DND-41 (cell line): ENCODE measurements at regions not wholly inside any gene's neighbourhood (a gene's known extent, or its start where the extent isn't known, plus 50 kb on each side); places are given as distances from the start of the nearest gene placed in this dataset.
A peak's percentile ranks its signal among the peaks of the same experiment; 100 is the strongest.
"Not testable (repeated sequence)": the region's sequence is repeated elsewhere in the genome, so short reads cannot be mapped to it uniquely, and the experiment has no call there.

Source experiments
- ATAC-seq: fragments of 200-7000 bp; cut with Tn5 transposase; 3 replicates; pipeline ENCODE4 v1.9.1; 2021; ENCODE audit warnings: low read depth; ENCODE audit not compliant: insufficient read depth
- DNase-seq: peaks from one replicate; pipeline ENCODE4 v3.0.0-alpha.2; 2020
- H2AFZ ChIP-seq: 2 replicates; pipeline ENCODE4 v1.6.0; 2012; ENCODE audit warnings: low read depth, low read length
- H3K27ac ChIP-seq: 2 replicates; pipeline ENCODE4 v1.5.1; 2012; ENCODE audit warnings: low read length, inconsistent platforms
- H3K27me3 ChIP-seq: fragments of 200-600 bp; sonication (generic); 2 replicates; pipeline ENCODE4 v1.6.0; 2012; ENCODE audit warnings: low read length, mild to moderate bottlenecking, inconsistent platforms; ENCODE audit not compliant: insufficient read depth, poor library complexity
- H3K36me3 ChIP-seq: 2 replicates; pipeline ENCODE4 v1.5.1; 2012; ENCODE audit warnings: low read length, inconsistent platforms; ENCODE audit not compliant: insufficient read depth
- H3K4me1 ChIP-seq: 2 replicates; pipeline ENCODE4 v1.5.1; 2012; ENCODE audit warnings: mild to moderate bottlenecking, low read length; ENCODE audit not compliant: insufficient read depth
- H3K4me2 ChIP-seq: 2 replicates; pipeline ENCODE4 v1.6.0; 2012; ENCODE audit warnings: mild to moderate bottlenecking, moderate library complexity, low read length, inconsistent platforms; ENCODE audit not compliant: insufficient read depth
- H3K4me3 ChIP-seq, 2 experiments: fragments of 200-600 bp in 1 of 2; shearing (Covaris generic) in 1 of 2; 2 replicates each; pipeline ENCODE4 v1.5.1; 2012 to 2016; ENCODE audit warnings: inconsistent platforms in 2 of 2, low read length in 2 of 2, mild to moderate bottlenecking in 2 of 2, low read depth in 1 of 2, moderate library complexity in 1 of 2
- H3K79me2 ChIP-seq: 2 replicates; pipeline ENCODE4 v1.6.0; 2012; ENCODE audit warnings: low read length, inconsistent platforms; ENCODE audit not compliant: insufficient read depth
- H3K9ac ChIP-seq: 2 replicates; pipeline ENCODE4 v1.6.0; 2012; ENCODE audit warnings: low read depth, mild to moderate bottlenecking, inconsistent platforms, low read length, moderate library complexity
- H3K9me3 ChIP-seq: 2 replicates; pipeline ENCODE4 v1.5.1; 2012; ENCODE audit warnings: low read length, moderate library complexity, mild to moderate bottlenecking, inconsistent platforms; ENCODE audit not compliant: insufficient read depth, severe bottlenecking
- H4K20me1 ChIP-seq: 2 replicates; pipeline ENCODE4 v1.6.0; 2012; ENCODE audit warnings: low read length; ENCODE audit not compliant: insufficient read depth
- EZH2 ChIP-seq: IDR thresholded peaks from 3 replicates; pipeline ENCODE4 v1.6.1; 2012; ENCODE audit warnings: borderline replicate concordance, low read depth, mild to moderate bottlenecking, moderate library complexity, low read length, inconsistent platforms; ENCODE audit not compliant: severe bottlenecking
- TF ChIP-seq, protein P1 (sequence below): IDR thresholded peaks from 2 replicates; pipeline ENCODE4 v1.5.1; 2012; ENCODE audit warnings: borderline replicate concordance, low read length, moderate library complexity, mild to moderate bottlenecking; ENCODE audit not compliant: poor library complexity, severe bottlenecking; ENCODE audit errors: extremely low read depth

GRCh38 chr9:90226839-90227338 lies 415.7 kb downstream of the DIRAS2 start:
- not testable (repeated sequence) for H3K36me3 ChIP-seq, H3K27ac ChIP-seq, H3K27me3 ChIP-seq, H3K4me2 ChIP-seq, H3K4me1 ChIP-seq, ATAC-seq, H4K20me1 ChIP-seq, H3K9me3 ChIP-seq, H3K4me3 ChIP-seq, H3K79me2 ChIP-seq, H2AFZ ChIP-seq, H3K9ac ChIP-seq
- peak; percentile 45 for DNase-seq
- TF ChIP-seq, protein P1, sequence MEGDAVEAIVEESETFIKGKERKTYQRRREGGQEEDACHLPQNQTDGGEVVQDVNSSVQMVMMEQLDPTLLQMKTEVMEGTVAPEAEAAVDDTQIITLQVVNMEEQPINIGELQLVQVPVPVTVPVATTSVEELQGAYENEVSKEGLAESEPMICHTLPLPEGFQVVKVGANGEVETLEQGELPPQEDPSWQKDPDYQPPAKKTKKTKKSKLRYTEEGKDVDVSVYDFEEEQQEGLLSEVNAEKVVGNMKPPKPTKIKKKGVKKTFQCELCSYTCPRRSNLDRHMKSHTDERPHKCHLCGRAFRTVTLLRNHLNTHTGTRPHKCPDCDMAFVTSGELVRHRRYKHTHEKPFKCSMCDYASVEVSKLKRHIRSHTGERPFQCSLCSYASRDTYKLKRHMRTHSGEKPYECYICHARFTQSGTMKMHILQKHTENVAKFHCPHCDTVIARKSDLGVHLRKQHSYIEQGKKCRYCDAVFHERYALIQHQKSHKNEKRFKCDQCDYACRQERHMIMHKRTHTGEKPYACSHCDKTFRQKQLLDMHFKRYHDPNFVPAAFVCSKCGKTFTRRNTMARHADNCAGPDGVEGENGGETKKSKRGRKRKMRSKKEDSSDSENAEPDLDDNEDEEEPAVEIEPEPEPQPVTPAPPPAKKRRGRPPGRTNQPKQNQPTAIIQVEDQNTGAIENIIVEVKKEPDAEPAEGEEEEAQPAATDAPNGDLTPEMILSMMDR = peak; percentile 50

DNA sequence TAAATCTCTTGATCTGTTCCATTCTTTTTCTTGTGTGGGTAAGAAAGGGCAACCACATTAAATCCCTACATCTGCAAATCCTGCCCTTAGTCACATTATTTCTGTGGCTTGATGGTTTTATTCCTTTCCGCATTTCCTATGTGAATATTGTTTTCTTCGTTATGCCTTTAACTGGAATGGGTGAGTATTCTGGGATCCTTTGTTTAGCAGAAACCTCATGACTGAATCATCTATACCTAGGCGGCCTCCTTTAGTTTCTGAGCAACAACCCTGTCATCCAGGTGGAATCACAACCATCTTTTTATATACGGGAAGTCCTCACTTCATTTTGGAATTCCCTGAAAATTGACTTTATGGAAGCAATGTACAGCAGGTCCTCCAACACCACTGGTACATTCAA lies 409.5 kb downstream of the DIRAS2 start:
- H3K9me3 ChIP-seq, DNase-seq, H4K20me1 ChIP-seq, H2AFZ ChIP-seq, H3K4me2 ChIP-seq, ATAC-seq, H3K36me3 ChIP-seq, H3K4me3 ChIP-seq, H3K9ac ChIP-seq, H3K79me2 ChIP-seq, H3K27me3 ChIP-seq, H3K4me1 ChIP-seq, H3K27ac ChIP-seq: not testable (repeated sequence)

GRCh38 chr9:90240541-90240940 lies 402.1 kb downstream of the DIRAS2 start:
- Histone ChIP-seq H3K27ac (no peak overlapping the region), H3K9ac (no peak overlapping the region), H3K4me2 (no peak overlapping the region), H3K9me3 (no peaks in the 10 kb centered on the region), H4K20me1 (no peaks in the 10 kb centered on the region), H2AFZ (no peak overlapping the region), H3K4me1 (no peaks in the 10 kb centered on the region), H3K79me2 (no peaks in the 10 kb centered on the region), H3K4me3 (no peak overlapping the region), H3K27me3 (no peaks in the 10 kb centered on the region), H3K36me3 (no peaks in the 10 kb centered on the region)
- TF ChIP-seq, protein P1 = no peak
- TF ChIP-seq EZH2 = no peak
- DNase-seq = no peak
- ATAC-seq = no peak

DNA sequence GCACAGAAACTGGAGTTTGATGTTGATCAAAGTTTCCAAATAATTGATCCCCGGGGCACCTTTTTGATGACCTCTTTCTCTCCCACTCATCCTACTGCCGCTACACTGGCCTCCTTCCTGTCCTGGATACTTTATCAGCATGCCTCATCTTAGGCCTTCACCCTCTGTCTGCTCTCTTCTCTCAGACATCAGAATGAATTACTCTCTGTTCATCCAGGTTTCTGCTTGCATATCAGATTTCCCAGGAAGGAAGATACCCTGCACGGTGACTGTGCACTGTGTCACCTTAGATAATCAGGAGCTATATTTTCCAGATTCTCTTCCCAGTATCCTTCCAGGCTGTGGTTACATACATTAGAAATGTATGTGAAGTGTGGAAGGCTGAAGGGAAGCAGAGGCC lies 397.0 kb downstream of the DIRAS2 start:
- ATAC-seq = no peak
- Histone ChIP-seq H3K27me3 (peaks cover 6% of the 10 kb centered on the region), H3K9ac (no peak overlapping the region), H3K4me3 (no peak overlapping the region), H3K79me2 (no peaks in the 10 kb centered on the region), H3K4me1 (no peaks in the 10 kb centered on the region), H3K4me2 (no peak overlapping the region), H3K27ac (no peak overlapping the region), H2AFZ (no peak overlapping the region), H4K20me1 (no peaks in the 10 kb centered on the region), H3K36me3 (no peaks in the 10 kb centered on the region), H3K9me3 (no peaks in the 10 kb centered on the region)
- no peak for DNase-seq
- TF ChIP-seq EZH2 = no peak
- TF ChIP-seq, protein P1 = no peak
